ENCODE measurements at regions not wholly inside any gene's neighbourhood (a gene's known extent, or its start where the extent isn't known, plus 50 kb on each side); places are given as distances from the start of the nearest gene placed in this dataset.

GRCh38 chr14:71863049-71863448, 69.2 kb upstream of the RGS6 start:
- TF ChIP-seq CTCF (conservative IDR thresholded peaks at IDR 0.05; ENCODE audit: low read depth in 2 of 2): peak in 1 of 2 experiments; percentile 21; a peak in 1 of 4 replicates
- no peak for TF ChIP-seq EZH2phosphoT487 (IDR thresholded peaks at IDR 0.05; ENCODE audit: unreplicated experiment)
- TF ChIP-seq STAT1 (IDR thresholded peaks at IDR 0.05; ENCODE audit: unreplicated experiment): no peak
- no peak for TF ChIP-seq POLR2AphosphoS5 (IDR thresholded peaks at IDR 0.05; ENCODE audit: low read depth)
- TF ChIP-seq EZH2 (IDR thresholded peaks at IDR 0.05; ENCODE audit: low read depth, unreplicated experiment): no peak
- no peak for TF ChIP-seq ZNF331 (CRISPR knock-in tag; IDR thresholded peaks at IDR 0.05; ENCODE audit: low read depth)
- TF ChIP-seq REST (IDR thresholded peaks at IDR 0.05; ENCODE audit: unreplicated experiment): no peak

All from GM23338 (cell line).